ENCODE measurements at regions not wholly inside any gene's neighbourhood (a gene's known extent, or its start where the extent isn't known, plus 50 kb on each side); places are given as distances from the start of the nearest gene placed in this dataset.

- TF ChIP-seq YY1 (IDR thresholded peaks at IDR 0.05; ENCODE audit: insufficient read depth, insufficient read length) (no peak), SUZ12 (IDR thresholded peaks at IDR 0.05; ENCODE audit: extremely low read depth, insufficient read depth, insufficient read length) (no peak), ZNF274 (IDR thresholded peaks at IDR 0.05; ENCODE audit: low read depth, low read length) (no peak)
Observed at GRCh38 chr16:6618874-6619273, 713.8 kb upstream of the RBFOX1 start.
